Hepatocyte (in vitro differentiated cells): ENCODE measurements at regions not wholly inside any gene's neighbourhood (a gene's known extent, or its start where the extent isn't known, plus 50 kb on each side); places are given as distances from the start of the nearest gene placed in this dataset.

Source experiments
- DNase-seq: peaks from one replicate; pipeline ENCODE4 v3.0.0-alpha.2; 2016; ENCODE audit warnings: low spot score
- H2AFZ ChIP-seq: fragments of 200-600 bp; sonication (generic); 2 replicates; pipeline ENCODE4 v1.6.0; 2016; ENCODE audit warnings: antibody characterized with exemption, mild to moderate bottlenecking
- H3K27ac ChIP-seq: fragments of 200-600 bp; sonication (generic); 2 replicates; pipeline ENCODE4 v1.5.1; 2016; ENCODE audit warnings: mild to moderate bottlenecking
- H3K27me3 ChIP-seq: fragments of 200-600 bp; sonication (generic); 2 replicates; pipeline ENCODE4 v1.6.1; 2016
- H3K36me3 ChIP-seq: fragments of 200-600 bp; sonication (generic); replicated peaks from 2 replicates; pipeline ENCODE4 v1.5.1; 2016; ENCODE audit warnings: low read depth; ENCODE audit not compliant: insufficient read depth
- H3K4me1 ChIP-seq: fragments of 200-600 bp; sonication (generic); 2 replicates; pipeline ENCODE4 v1.5.1; 2016; ENCODE audit warnings: mild to moderate bottlenecking, moderate library complexity; ENCODE audit not compliant: insufficient read depth
- H3K4me2 ChIP-seq: fragments of 200-600 bp; sonication (generic); 2 replicates; pipeline ENCODE4 v1.6.0; 2016
- H3K4me3 ChIP-seq: fragments of 200-600 bp; sonication (generic); 2 replicates; pipeline ENCODE4 v1.5.1; 2016; ENCODE audit warnings: mild to moderate bottlenecking
- H3K79me2 ChIP-seq: fragments of 200-600 bp; sonication (generic); 2 replicates; pipeline ENCODE4 v1.6.0; 2017; ENCODE audit warnings: mild to moderate bottlenecking
- H3K9me2 ChIP-seq: fragments of 200-600 bp; sonication (generic); replicated peaks from 2 replicates; pipeline ENCODE4 v1.6.0; 2017; ENCODE audit warnings: mild to moderate bottlenecking; ENCODE audit not compliant: insufficient read depth
- H3K9me3 ChIP-seq: fragments of 200-600 bp; sonication (generic); 2 replicates; pipeline ENCODE4 v1.5.1; 2016; ENCODE audit warnings: low read depth, mild to moderate bottlenecking
- H4K20me1 ChIP-seq: fragments of 200-600 bp; sonication (generic); 2 replicates; pipeline ENCODE4 v1.6.0; 2016; ENCODE audit warnings: mild to moderate bottlenecking; ENCODE audit not compliant: insufficient read depth, poor library complexity, severe bottlenecking
- CTCF ChIP-seq: fragments of 200-600 bp; sonication (generic); IDR thresholded peaks from 2 replicates; pipeline ENCODE4 v1.5.1; 2016; ENCODE audit warnings: antibody characterized with exemption, mild to moderate bottlenecking; ENCODE audit not compliant: poor library complexity
- EZH2 ChIP-seq: fragments of 200-600 bp; sonication (generic); IDR thresholded peaks from 2 replicates; pipeline ENCODE4 v1.6.1; 2016; ENCODE audit warnings: antibody characterized with exemption, mild to moderate bottlenecking, borderline replicate concordance
- EZH2phosphoT487 ChIP-seq: fragments of 200-600 bp; sonication (generic); IDR thresholded peaks from one replicate; pipeline ENCODE4 v1.6.1; 2018; ENCODE audit warnings: antibody characterized with exemption, mild to moderate bottlenecking, low read depth, moderate library complexity; ENCODE audit not compliant: unreplicated experiment, severe bottlenecking
- WGBS: methylation state at CpG from one replicate; pipeline ENCODE4 v1.1.6; 2016; ENCODE audit warnings: low lambda C conversion rate; ENCODE audit errors: missing lambda C conversion rate; 5-methylcytosine and 5-hydroxymethylcytosine counted together

GRCh38 chr6:98325366-98325765, 509.0 kb upstream of the POU3F2 start:
- Histone ChIP-seq H3K79me2 (no peaks in the 10 kb centered on the region), H3K27ac (no peak overlapping the region), H4K20me1 (no peaks in the 10 kb centered on the region), H3K4me2 (no peak overlapping the region), H3K36me3 (no peaks in the 10 kb centered on the region), H3K9me2 (no peaks in the 10 kb centered on the region), H3K4me3 (no peak overlapping the region), H3K4me1 (no peaks in the 10 kb centered on the region), H2AFZ (no peak overlapping the region), H3K9me3 (no peaks in the 10 kb centered on the region), H3K27me3 (no peaks in the 10 kb centered on the region)
- WGBS, result 82% methylated on average over 1 of the region's 1 CpG
- no peak for TF ChIP-seq EZH2phosphoT487
- no peak for TF ChIP-seq CTCF
- TF ChIP-seq EZH2, result no peak
- DNase-seq, result no peak

- no peak for DNase-seq
- Histone ChIP-seq H3K4me2 (no peak overlapping the region), H2AFZ (no peak overlapping the region), H3K4me3 (no peak overlapping the region), H3K27me3 (no peaks in the 10 kb centered on the region), H4K20me1 (no peaks in the 10 kb centered on the region), H3K36me3 (no peaks in the 10 kb centered on the region), H3K9me3 (no peaks in the 10 kb centered on the region), H3K9me2 (no peaks in the 10 kb centered on the region), H3K4me1 (no peaks in the 10 kb centered on the region), H3K79me2 (no peaks in the 10 kb centered on the region), H3K27ac (no peak overlapping the region)
- TF ChIP-seq EZH2phosphoT487 (no peak), EZH2 (no peak), CTCF (no peak)
- 66% methylated on average over 2 of the region's 2 CpGs for WGBS
Observed at GRCh38 chr6:98333273-98333672, 501.1 kb upstream of the POU3F2 start.

GRCh38 chr6:98335594-98335993, 498.8 kb upstream of the POU3F2 start:
- TF ChIP-seq EZH2phosphoT487 (no peak), CTCF (no peak)
- Histone ChIP-seq H3K4me1 (no peaks in the 10 kb centered on the region), H4K20me1 (no peaks in the 10 kb centered on the region), H3K4me2 (no peak overlapping the region), H3K27ac (no peak overlapping the region), H3K9me2 (no peaks in the 10 kb centered on the region), H2AFZ (no peak overlapping the region), H3K36me3 (no peaks in the 10 kb centered on the region), H3K4me3 (no peak overlapping the region), H3K27me3 (no peaks in the 10 kb centered on the region), H3K79me2 (no peaks in the 10 kb centered on the region), H3K9me3 (no peaks in the 10 kb centered on the region)
- no peak for DNase-seq

GRCh38 chr6:98339506-98339905, 494.9 kb upstream of the POU3F2 start:
- no peaks in the 10 kb centered on the region for H4K20me1 ChIP-seq
- DNase-seq, result no peak

More at GRCh38 chr6:98339506-98339905, 494.9 kb upstream of the POU3F2 start:
- no peaks in the 10 kb centered on the region for H3K79me2 ChIP-seq
- H3K4me3 ChIP-seq, result no peak overlapping the region
- H3K4me2 ChIP-seq, result no peak overlapping the region
- no peak overlapping the region for H2AFZ ChIP-seq
- no peak overlapping the region for H3K27ac ChIP-seq
- TF ChIP-seq EZH2phosphoT487 (no peak), EZH2 (no peak), CTCF (no peak)
- WGBS, result 80% methylated on average over 1 of the region's 1 CpG
- no peaks in the 10 kb centered on the region for H3K36me3 ChIP-seq
- no peaks in the 10 kb centered on the region for H3K4me1 ChIP-seq
- H3K9me3 ChIP-seq, result no peaks in the 10 kb centered on the region
- H3K27me3 ChIP-seq, result no peaks in the 10 kb centered on the region
- no peaks in the 10 kb centered on the region for H3K9me2 ChIP-seq
